Lower lobe of right lung (tissue), 2 donors: ENCODE measurements at regions not wholly inside any gene's neighbourhood (a gene's known extent, or its start where the extent isn't known, plus 50 kb on each side); places are given as distances from the start of the nearest gene placed in this dataset.

Experiments used
- ATAC-seq, 2 donors: fragments of 200-7000 bp; cut with Tn5 transposase; one replicate each; pipeline ENCODE4 v1.9.1; 2020 to 2022; ENCODE audit warnings: mild to moderate bottlenecking in 2 of 2, moderate library complexity in 2 of 2
- DNase-seq: peaks from one replicate; pipeline ENCODE4 v3.0.0-alpha.2; 2020
- H3K27ac ChIP-seq: fragments of 200-600 bp; one replicate; pipeline ENCODE4 v1.8.0; 2022
- H3K27me3 ChIP-seq: fragments of 200-600 bp; one replicate; pipeline ENCODE4 v1.8.0; 2022; ENCODE audit warnings: low read depth
- H3K36me3 ChIP-seq: fragments of 200-600 bp; one replicate; pipeline ENCODE4 v1.8.0; 2022; ENCODE audit warnings: mild to moderate bottlenecking
- H3K4me1 ChIP-seq: fragments of 200-600 bp; one replicate; pipeline ENCODE4 v1.8.0; 2022
- H3K4me3 ChIP-seq: fragments of 200-600 bp; one replicate; pipeline ENCODE4 v1.8.0; 2022; ENCODE audit warnings: mild to moderate bottlenecking
- H3K9me3 ChIP-seq: fragments of 200-600 bp; one replicate; pipeline ENCODE4 v1.8.0; 2022
- CTCF ChIP-seq: fragments of 200-600 bp; IDR thresholded peaks from one replicate; pipeline ENCODE4 v1.8.0; 2022; ENCODE audit warnings: antibody characterized with exemption, mild to moderate bottlenecking
- intact Hi-C: fragments of 100-400 bp; cut with DNase I; formaldehyde crosslinking; loops from one replicate; pipeline ENCODE4 v1.11.0; 2022
- donor health status: DM: no; HTN: yes; CAD: no; lungs with severe emphysema.

DNA sequence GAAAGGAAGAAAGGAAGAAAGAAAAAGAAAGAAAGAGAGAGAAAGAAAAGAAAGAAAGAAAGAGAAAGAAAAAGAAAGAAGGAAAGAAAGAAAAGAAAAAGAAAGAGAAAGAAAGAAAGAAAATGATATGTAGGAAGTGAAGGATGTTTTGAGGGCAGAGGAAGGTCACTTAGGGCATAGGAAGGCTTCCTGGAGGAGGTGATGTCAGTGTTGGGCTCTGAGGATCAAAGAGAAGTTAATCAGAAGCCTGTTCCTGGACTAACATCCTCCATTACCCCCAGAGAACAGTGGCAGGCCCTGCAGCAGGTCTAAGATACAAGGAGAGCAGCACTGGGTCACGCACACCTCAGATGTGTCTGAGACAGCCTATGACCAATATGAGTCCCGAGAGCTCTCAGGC is 54.7 kb upstream of the CALN1 start:
- intact Hi-C loops = no loop called here
- Histone ChIP-seq H3K27ac (no peak overlapping the region), H3K4me1 (no peaks in the 10 kb centered on the region), H3K27me3 (no peaks in the 10 kb centered on the region), H3K36me3 (no peaks in the 10 kb centered on the region), H3K9me3 (no peaks in the 10 kb centered on the region), H3K4me3 (no peak overlapping the region)
- DNase-seq = no peak
- ATAC-seq = no peak
- TF ChIP-seq CTCF = no peak

- no peaks in the 10 kb centered on the region for H3K36me3 ChIP-seq
These were observed 53.4 kb upstream of the CALN1 start for GRCh38 chr7:72465521-72465920.

DNA sequence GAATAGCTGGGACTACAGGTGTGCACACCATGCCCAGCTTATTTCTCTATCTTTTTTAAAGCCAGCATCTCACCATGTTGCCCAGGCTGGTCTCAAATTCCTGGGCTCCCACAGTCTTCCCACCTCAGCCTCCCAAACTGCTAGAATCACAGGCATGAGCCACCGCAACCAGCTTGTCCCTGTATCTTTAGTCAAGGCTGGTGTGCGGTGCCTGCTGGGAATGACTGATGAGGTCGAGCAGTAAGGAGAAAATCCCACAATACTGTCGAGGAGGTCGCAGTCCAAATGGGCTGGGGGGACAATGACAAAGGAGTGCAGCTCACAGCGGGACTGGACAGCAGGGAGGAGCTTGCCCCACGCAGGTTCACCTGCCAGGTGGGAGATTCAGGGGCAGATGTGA is 50.2 kb upstream of the CALN1 start:
- DNase-seq = no peak
- ATAC-seq = no peak
- H3K36me3 ChIP-seq = no peaks in the 10 kb centered on the region

More at GRCh38 chr7:72465521-72465920, 53.4 kb upstream of the CALN1 start:
- no peak for ATAC-seq
- no peak for TF ChIP-seq CTCF
- Histone ChIP-seq H3K27ac (no peak overlapping the region), H3K4me3 (no peak overlapping the region), H3K4me1 (no peaks in the 10 kb centered on the region), H3K27me3 (no peaks in the 10 kb centered on the region), H3K9me3 (no peaks in the 10 kb centered on the region)
- intact Hi-C loops = no loop called here
- no peak for DNase-seq

More for the DNA sequence above, 50.2 kb upstream of the CALN1 start:
- Histone ChIP-seq H3K27me3 (no peaks in the 10 kb centered on the region), H3K9me3 (no peaks in the 10 kb centered on the region), H3K4me3 (no peak overlapping the region), H3K4me1 (no peaks in the 10 kb centered on the region), H3K27ac (no peak overlapping the region)
- intact Hi-C loops = no loop called here
- TF ChIP-seq CTCF = no peak
